Osteoblast (primary cell): ENCODE measurements at regions not wholly inside any gene's neighbourhood (a gene's known extent, or its start where the extent isn't known, plus 50 kb on each side); places are given as distances from the start of the nearest gene placed in this dataset.

Experiments
- DNase-seq: peaks from one replicate; pipeline ENCODE4 v3.0.0; 2011; ENCODE audit warnings: low spot score, mixed read lengths; ENCODE audit not compliant: insufficient read length; ENCODE audit errors: missing footprints
- H2AFZ ChIP-seq: 2 replicates; pipeline ENCODE4 v1.6.0; 2011; ENCODE audit warnings: mild to moderate bottlenecking, low read length
- H3K27ac ChIP-seq: 2 replicates; pipeline ENCODE4 v1.5.1; 2011; ENCODE audit warnings: mild to moderate bottlenecking, low read depth, low read length, moderate library complexity
- H3K27me3 ChIP-seq: 2 replicates; pipeline ENCODE4 v1.6.0; 2012; ENCODE audit warnings: mild to moderate bottlenecking, control low read depth, inconsistent platforms, low read length, moderate library complexity; ENCODE audit not compliant: insufficient read depth
- H3K36me3 ChIP-seq: 2 replicates; pipeline ENCODE4 v1.5.1; 2011; ENCODE audit warnings: mild to moderate bottlenecking, low read length, control low read depth, moderate library complexity; ENCODE audit not compliant: insufficient read depth
- H3K4me1 ChIP-seq: 2 replicates; pipeline ENCODE4 v1.5.1; 2011; ENCODE audit warnings: mild to moderate bottlenecking, low read length, control low read depth, moderate library complexity; ENCODE audit not compliant: insufficient read depth
- H3K4me2 ChIP-seq: 2 replicates; pipeline ENCODE4 v1.6.0; 2011; ENCODE audit warnings: mild to moderate bottlenecking, low read length; ENCODE audit not compliant: insufficient read depth
- H3K4me3 ChIP-seq: fragments of 200-600 bp; sonication (generic); 3 replicates; pipeline ENCODE4 v1.5.1; 2012; ENCODE audit warnings: mild to moderate bottlenecking, low read length, inconsistent platforms; ENCODE audit not compliant: insufficient read depth
- H3K79me2 ChIP-seq: 2 replicates; pipeline ENCODE4 v1.6.0; 2012; ENCODE audit warnings: mild to moderate bottlenecking, low read length, control low read depth, inconsistent platforms; ENCODE audit not compliant: insufficient read depth
- H3K9me3 ChIP-seq: 2 replicates; pipeline ENCODE4 v1.5.1; 2011; ENCODE audit warnings: low read depth, low read length, control low read depth
- H4K20me1 ChIP-seq: 2 replicates; pipeline ENCODE4 v1.6.0; 2012; ENCODE audit warnings: mild to moderate bottlenecking, low read length, control low read depth; ENCODE audit not compliant: insufficient read depth
- TF ChIP-seq, protein P1 (sequence below): IDR thresholded peaks from 2 replicates; pipeline ENCODE4 v1.5.1; 2011; ENCODE audit warnings: mild to moderate bottlenecking, low read depth, low read length, moderate library complexity; ENCODE audit errors: extremely low read depth

DNA sequence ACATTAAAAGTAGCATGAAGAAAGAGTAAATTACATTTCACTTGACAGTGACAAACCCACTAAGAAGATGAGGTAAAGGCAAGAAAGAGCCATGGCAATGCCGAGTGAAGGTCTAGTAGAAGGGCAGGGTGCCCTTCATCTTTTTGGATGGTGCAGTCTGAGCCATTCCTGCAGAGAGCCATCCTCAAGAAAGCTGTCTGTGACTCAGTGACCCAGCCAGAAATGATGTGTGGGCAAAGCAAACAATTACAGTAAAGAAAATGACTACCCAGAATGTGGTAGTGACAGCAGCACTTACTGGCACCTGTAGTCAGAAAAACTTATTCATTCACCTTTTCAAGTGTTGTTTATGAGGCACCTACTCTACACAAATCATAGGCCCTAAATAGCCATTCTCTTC is 281.7 kb downstream of the DUSP6 start:
- Histone ChIP-seq H4K20me1 (no peaks in the 10 kb centered on the region), H3K4me2 (no peak overlapping the region), H3K4me1 (peaks cover 47% of the 10 kb centered on the region), H3K27me3 (no peaks in the 10 kb centered on the region), H3K36me3 (no peaks in the 10 kb centered on the region), H3K4me3 (no peak overlapping the region), H3K9me3 (no peaks in the 10 kb centered on the region), H3K27ac (no peak overlapping the region), H2AFZ (peak overlapping the region; percentile 10), H3K79me2 (no peaks in the 10 kb centered on the region)
- no peak for DNase-seq
- TF ChIP-seq, protein P1, sequence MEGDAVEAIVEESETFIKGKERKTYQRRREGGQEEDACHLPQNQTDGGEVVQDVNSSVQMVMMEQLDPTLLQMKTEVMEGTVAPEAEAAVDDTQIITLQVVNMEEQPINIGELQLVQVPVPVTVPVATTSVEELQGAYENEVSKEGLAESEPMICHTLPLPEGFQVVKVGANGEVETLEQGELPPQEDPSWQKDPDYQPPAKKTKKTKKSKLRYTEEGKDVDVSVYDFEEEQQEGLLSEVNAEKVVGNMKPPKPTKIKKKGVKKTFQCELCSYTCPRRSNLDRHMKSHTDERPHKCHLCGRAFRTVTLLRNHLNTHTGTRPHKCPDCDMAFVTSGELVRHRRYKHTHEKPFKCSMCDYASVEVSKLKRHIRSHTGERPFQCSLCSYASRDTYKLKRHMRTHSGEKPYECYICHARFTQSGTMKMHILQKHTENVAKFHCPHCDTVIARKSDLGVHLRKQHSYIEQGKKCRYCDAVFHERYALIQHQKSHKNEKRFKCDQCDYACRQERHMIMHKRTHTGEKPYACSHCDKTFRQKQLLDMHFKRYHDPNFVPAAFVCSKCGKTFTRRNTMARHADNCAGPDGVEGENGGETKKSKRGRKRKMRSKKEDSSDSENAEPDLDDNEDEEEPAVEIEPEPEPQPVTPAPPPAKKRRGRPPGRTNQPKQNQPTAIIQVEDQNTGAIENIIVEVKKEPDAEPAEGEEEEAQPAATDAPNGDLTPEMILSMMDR = no peak

DNA sequence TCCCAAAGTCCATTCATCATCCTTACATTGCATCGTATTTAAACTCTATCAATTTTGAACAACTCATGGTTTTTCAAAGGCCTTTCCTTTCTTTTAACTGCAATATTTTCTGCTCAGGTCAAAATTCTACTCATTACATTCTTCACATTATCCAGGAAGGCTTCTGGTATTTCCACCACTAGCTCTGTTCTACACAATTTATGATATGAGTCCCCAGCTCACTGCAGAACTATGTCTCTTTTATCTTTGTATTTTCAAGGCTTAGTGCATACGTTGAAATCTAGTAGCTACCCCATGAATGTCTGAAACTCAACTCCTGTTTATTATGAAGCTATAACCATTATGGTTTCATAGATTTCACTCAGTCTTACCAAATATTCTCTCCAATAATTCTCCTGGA is 282.9 kb downstream of the DUSP6 start:
- Histone ChIP-seq H3K36me3 (no peaks in the 10 kb centered on the region), H4K20me1 (no peaks in the 10 kb centered on the region), H3K4me2 (no peak overlapping the region), H3K4me1 (peaks cover 54% of the 10 kb centered on the region), H3K27ac (peak overlapping the region; percentile 96), H3K4me3 (no peak overlapping the region), H2AFZ (no peak overlapping the region), H3K9me3 (no peaks in the 10 kb centered on the region), H3K79me2 (no peaks in the 10 kb centered on the region), H3K27me3 (no peaks in the 10 kb centered on the region)
- DNase-seq = no peak
- TF ChIP-seq, protein P1 = no peak

DNA sequence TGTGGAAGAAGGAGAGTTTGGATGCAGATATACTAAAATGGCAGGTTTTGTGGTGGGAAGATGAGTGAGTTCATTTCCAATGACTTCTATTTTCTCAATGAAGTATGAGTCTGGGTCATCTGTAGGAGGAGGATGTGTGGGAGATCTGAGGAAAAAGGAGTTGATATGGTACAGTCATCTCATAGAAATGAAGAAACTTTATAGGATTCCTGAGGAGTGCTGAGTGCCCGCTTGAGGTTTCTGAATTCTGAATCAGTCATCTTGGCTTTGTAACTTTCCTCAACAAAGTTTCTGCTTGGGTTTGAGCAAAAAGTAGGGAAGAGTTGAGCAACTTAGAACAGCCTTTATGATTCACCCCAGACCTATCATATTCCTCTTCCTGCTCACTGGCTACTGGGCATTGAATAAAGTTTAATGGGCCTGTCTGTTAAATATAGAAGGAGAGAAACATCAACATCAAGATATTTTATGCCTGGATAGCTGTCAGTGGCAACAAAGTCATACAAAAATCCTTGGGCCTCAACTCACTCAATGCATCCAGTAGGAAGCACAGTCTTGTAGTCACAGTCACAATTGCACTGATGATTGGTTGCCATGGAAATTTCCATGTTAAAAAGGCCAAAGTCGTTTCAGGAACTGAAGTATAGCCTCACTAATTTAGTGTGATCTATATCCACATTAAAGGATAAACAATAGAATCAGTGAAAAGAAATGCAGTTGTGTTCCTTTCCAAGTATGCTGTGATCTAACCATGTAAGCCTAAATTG is 284.7 kb downstream of the DUSP6 start:
- no peaks in the 10 kb centered on the region for H3K79me2 ChIP-seq
- H3K4me1 ChIP-seq = peaks cover 45% of the 10 kb centered on the region
- H4K20me1 ChIP-seq = no peaks in the 10 kb centered on the region
- H3K4me3 ChIP-seq = no peak overlapping the region
- no peaks in the 10 kb centered on the region for H3K9me3 ChIP-seq
- peak; percentile 51 for DNase-seq
- H3K27ac ChIP-seq = peak overlapping the region; percentile 96
- no peaks in the 10 kb centered on the region for H3K36me3 ChIP-seq
- no peaks in the 10 kb centered on the region for H3K27me3 ChIP-seq
- TF ChIP-seq, protein P1 = no peak
- peak overlapping the region; percentile 20 for H3K4me2 ChIP-seq
- H2AFZ ChIP-seq = peak overlapping the region; percentile 33

DNA sequence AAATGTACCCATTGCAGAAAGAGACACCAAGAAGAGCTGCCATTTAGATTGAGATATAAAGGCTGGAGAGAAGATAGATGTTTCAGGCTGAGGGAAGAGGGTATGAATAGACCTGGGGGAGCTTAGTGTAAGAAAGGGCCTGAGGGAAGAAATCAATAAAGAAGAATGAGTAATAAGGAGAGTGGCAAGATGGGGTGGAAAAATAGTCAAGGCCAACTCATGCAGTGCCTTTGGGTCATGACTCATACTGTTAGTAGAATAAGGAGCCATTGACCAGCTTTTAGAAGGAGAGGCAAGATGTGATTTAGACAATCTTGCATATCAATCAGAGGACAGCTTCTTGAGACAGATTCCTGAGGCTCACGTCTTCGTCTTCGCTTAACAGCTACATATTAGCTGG is 287.5 kb downstream of the DUSP6 start:
- H3K27ac ChIP-seq = peak overlapping the region; percentile 21

More for the DNA sequence above, 287.5 kb downstream of the DUSP6 start:
- no peak for DNase-seq
- TF ChIP-seq, protein P1 = no peak
- Histone ChIP-seq H3K9me3 (no peaks in the 10 kb centered on the region), H3K4me2 (no peak overlapping the region), H3K79me2 (no peaks in the 10 kb centered on the region), H3K27me3 (no peaks in the 10 kb centered on the region), H2AFZ (no peak overlapping the region), H4K20me1 (no peaks in the 10 kb centered on the region), H3K4me1 (peaks cover 33% of the 10 kb centered on the region), H3K36me3 (no peaks in the 10 kb centered on the region), H3K4me3 (no peak overlapping the region)
